Breast epithelium (tissue), 4 donors: ENCODE measurements at regions not wholly inside any gene's neighbourhood (a gene's known extent, or its start where the extent isn't known, plus 50 kb on each side); places are given as distances from the start of the nearest gene placed in this dataset.

Source experiments
- DNase-seq, 2 donors: peaks; one replicate each; pipeline ENCODE4 v3.0.0-alpha.2; 2019; ENCODE audit warnings: low spot score in 2 of 2
- H3K27ac ChIP-seq, 2 donors: fragments of 200-600 bp; sonication (generic) in 1 of 2; one replicate each; pipeline ENCODE4 v1.5.1; 2016 to 2019; ENCODE audit warnings: mild to moderate bottlenecking in 1 of 2
- H3K27me3 ChIP-seq, 2 donors: fragments of 200-600 bp; sonication (generic) in 1 of 2; one replicate each; pipeline versions ENCODE4 v1.5.1 to v1.6.0; 2017 to 2019; ENCODE audit warnings: control low read depth in 1 of 2, mild to moderate bottlenecking in 1 of 2
- H3K36me3 ChIP-seq: fragments of 200-600 bp; one replicate; pipeline ENCODE4 v1.5.1; 2019
- H3K4me1 ChIP-seq, 2 donors: fragments of 200-600 bp; sonication (generic); one replicate each; pipeline ENCODE4 v1.5.1; 2016 to 2019; ENCODE audit warnings: control low read depth in 1 of 2
- H3K4me3 ChIP-seq, 3 donors: fragments of 200-600 bp; sonication (generic); 1 replicate in 2 of 3; 2 replicates in 1 of 3; pipeline ENCODE4 v1.5.1; 2016 to 2019; ENCODE audit warnings: mild to moderate bottlenecking in 3 of 3, moderate library complexity in 2 of 3
- H3K9me3 ChIP-seq, 2 donors: fragments of 200-600 bp; sonication (generic) in 1 of 2; one replicate each; pipeline ENCODE4 v1.5.1; 2016 to 2019; ENCODE audit warnings: control low read depth in 1 of 2
- POLR2A ChIP-seq: fragments of 450-650 bp; IDR thresholded peaks from one replicate; pipeline ENCODE4 v1.6.1; 2016; ENCODE audit warnings: antibody characterized with exemption, mild to moderate bottlenecking, moderate library complexity
- POLR2AphosphoS5 ChIP-seq, 3 donors: sonication (generic); formaldehyde crosslinking; IDR thresholded peaks; one replicate each; pipeline ENCODE4 v1.6.1; 2017; ENCODE audit warnings: antibody characterized with exemption in 3 of 3
- intact Hi-C: fragments of 100-400 bp; cut with DNase I; formaldehyde crosslinking; loops from one replicate; pipeline ENCODE4 v1.15.1; 2023; ENCODE audit warnings: low total_unique reads
- TF ChIP-seq, protein P1 (sequence below), 3 donors: fragments of 450-650 bp; IDR thresholded peaks; one replicate each; pipeline ENCODE4 v1.5.1; 2016 to 2017; ENCODE audit warnings: antibody characterized with exemption in 3 of 3, mild to moderate bottlenecking in 3 of 3, moderate library complexity in 3 of 3

GRCh38 chr6:163893609-163894189 is 479.2 kb downstream of the QKI start:
- Histone ChIP-seq H3K27me3 (no peaks in the 10 kb centered on the region), H3K36me3 (no peaks in the 10 kb centered on the region), H3K9me3 (no peaks in the 10 kb centered on the region), H3K4me3 (no peak overlapping the region), H3K4me1 (no peaks in the 10 kb centered on the region), H3K27ac (no peak overlapping the region)
- TF ChIP-seq POLR2A, result no peak
- TF ChIP-seq, protein P1, sequence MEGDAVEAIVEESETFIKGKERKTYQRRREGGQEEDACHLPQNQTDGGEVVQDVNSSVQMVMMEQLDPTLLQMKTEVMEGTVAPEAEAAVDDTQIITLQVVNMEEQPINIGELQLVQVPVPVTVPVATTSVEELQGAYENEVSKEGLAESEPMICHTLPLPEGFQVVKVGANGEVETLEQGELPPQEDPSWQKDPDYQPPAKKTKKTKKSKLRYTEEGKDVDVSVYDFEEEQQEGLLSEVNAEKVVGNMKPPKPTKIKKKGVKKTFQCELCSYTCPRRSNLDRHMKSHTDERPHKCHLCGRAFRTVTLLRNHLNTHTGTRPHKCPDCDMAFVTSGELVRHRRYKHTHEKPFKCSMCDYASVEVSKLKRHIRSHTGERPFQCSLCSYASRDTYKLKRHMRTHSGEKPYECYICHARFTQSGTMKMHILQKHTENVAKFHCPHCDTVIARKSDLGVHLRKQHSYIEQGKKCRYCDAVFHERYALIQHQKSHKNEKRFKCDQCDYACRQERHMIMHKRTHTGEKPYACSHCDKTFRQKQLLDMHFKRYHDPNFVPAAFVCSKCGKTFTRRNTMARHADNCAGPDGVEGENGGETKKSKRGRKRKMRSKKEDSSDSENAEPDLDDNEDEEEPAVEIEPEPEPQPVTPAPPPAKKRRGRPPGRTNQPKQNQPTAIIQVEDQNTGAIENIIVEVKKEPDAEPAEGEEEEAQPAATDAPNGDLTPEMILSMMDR (IDR thresholded peaks at IDR 0.05), result no peak
- TF ChIP-seq POLR2AphosphoS5 (IDR thresholded peaks at IDR 0.05), result no peak
- no peak for DNase-seq
- intact Hi-C loops, result no loop called here

GRCh38 chr6:163892824-163893561 is 478.5 kb downstream of the QKI start:
- H3K4me1 ChIP-seq, result no peaks in the 10 kb centered on the region
- no peaks in the 10 kb centered on the region for H3K9me3 ChIP-seq
- H3K36me3 ChIP-seq, result no peaks in the 10 kb centered on the region
- H3K4me3 ChIP-seq, result no peak overlapping the region
- no peak for DNase-seq
- TF ChIP-seq, protein P1 (IDR thresholded peaks at IDR 0.05), result no peak
- no peak for TF ChIP-seq POLR2AphosphoS5 (IDR thresholded peaks at IDR 0.05)
- TF ChIP-seq POLR2A, result no peak
- H3K27me3 ChIP-seq, result no peaks in the 10 kb centered on the region
- no peak overlapping the region for H3K27ac ChIP-seq
- intact Hi-C loops, result no loop called here

DNA sequence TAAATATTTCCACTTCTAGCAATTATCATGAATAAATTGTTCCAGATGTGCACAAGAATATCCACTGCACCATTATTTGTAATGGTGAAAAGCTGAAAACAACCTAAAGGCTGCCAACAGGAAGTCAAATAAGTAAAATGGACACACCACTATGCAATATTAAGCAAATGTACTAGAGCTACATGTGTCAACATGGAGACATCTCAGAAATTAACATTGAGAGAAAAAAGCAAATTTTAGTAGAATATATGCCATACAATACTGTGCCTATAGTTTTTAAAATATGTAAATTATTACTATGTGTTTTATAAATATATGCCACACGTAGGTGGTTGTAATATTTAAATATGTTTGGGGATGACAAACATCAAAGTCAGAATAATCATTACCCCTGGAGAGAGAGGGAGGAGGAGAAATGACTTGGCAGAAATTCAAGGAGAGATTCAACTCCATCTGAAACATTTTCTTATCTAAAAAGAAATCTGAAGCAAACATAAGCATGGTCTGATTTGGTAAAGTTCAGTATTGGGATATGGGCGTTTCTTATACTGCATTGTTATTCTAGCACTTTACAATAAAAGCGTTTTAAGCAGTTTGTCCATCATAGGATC is 475.5 kb downstream of the QKI start:
- DNase-seq, result no peak
- no peaks in the 10 kb centered on the region for H3K4me1 ChIP-seq
- no peaks in the 10 kb centered on the region for H3K9me3 ChIP-seq
- no peak overlapping the region for H3K4me3 ChIP-seq
- no peak overlapping the region for H3K27ac ChIP-seq
- no peaks in the 10 kb centered on the region for H3K27me3 ChIP-seq
- TF ChIP-seq POLR2AphosphoS5 (IDR thresholded peaks at IDR 0.05) (no peak), POLR2A (no peak)
- TF ChIP-seq, protein P1 (IDR thresholded peaks at IDR 0.05), result no peak
- intact Hi-C loops, result no loop called here
- no peaks in the 10 kb centered on the region for H3K36me3 ChIP-seq

DNA sequence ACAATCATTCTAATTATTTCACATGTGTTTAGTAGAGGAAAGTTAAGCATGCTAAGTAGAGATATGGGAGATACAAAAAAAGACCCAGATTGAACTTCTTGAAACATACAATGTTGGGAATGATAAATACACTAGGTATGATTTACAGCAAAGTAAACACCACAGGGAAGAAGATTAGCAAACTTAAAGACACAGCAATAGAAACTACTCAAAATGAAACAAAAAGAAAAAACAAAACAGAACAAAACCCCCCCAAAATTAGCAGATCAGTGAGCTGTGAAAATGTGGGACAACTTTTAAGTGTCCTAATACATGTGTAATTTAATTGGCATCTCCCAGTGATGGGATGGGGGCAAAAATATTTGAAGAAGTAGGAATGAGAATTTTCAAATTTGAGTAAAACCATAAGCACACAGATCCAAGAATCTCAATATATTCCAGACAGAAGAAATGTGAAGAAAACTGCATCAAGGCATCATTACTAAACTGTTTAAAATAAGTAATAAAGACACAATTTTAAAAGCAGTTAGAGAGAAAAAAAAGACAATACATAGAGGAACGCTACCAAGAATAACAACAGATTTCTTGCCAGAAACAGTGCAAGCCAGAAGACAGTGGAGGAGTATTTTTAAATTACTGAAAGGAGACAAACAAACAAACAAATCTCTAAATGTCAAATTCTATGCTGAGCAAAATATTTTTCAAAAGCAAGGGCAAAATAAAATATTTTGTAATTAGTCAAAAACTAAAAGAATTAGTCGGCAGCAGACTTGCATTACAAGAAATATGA is 473.7 kb downstream of the QKI start:
- TF ChIP-seq POLR2AphosphoS5 (IDR thresholded peaks at IDR 0.05) (no peak), POLR2A (no peak)
- TF ChIP-seq, protein P1 (IDR thresholded peaks at IDR 0.05), result no peak
- no peaks in the 10 kb centered on the region for H3K4me1 ChIP-seq
- no peaks in the 10 kb centered on the region for H3K27me3 ChIP-seq
- intact Hi-C loops, result no loop called here
- DNase-seq, result no peak
- H3K9me3 ChIP-seq, result no peaks in the 10 kb centered on the region
- H3K27ac ChIP-seq, result no peak overlapping the region
- no peak overlapping the region for H3K4me3 ChIP-seq
- no peaks in the 10 kb centered on the region for H3K36me3 ChIP-seq
